ENCODE measurements at regions not wholly inside any gene's neighbourhood (a gene's known extent, or its start where the extent isn't known, plus 50 kb on each side); places are given as distances from the start of the nearest gene placed in this dataset.

DNA sequence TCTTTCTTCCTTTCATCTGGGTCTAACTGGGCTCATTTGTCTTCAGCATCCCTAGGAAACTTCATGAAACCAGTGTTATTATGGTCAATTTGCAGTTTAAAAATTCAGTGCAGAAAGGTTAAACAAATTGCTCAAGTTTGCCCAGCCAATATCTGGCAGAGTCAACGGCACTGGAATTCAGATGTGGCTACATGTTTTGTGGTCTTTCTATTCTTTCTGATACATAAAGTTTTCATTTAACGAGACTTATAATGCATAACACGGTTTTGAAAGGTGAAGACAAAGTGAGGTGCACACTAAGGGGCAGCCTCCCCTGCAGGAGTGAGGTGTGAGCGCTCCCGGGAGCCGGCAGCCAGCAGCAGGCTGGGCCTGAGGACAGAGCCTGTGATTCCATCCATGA lies 164.6 kb downstream of the RTP5 start:
- TF ChIP-seq CEBPB (IDR thresholded peaks at IDR 0.05) = no peak
- TF ChIP-seq, protein P1, sequence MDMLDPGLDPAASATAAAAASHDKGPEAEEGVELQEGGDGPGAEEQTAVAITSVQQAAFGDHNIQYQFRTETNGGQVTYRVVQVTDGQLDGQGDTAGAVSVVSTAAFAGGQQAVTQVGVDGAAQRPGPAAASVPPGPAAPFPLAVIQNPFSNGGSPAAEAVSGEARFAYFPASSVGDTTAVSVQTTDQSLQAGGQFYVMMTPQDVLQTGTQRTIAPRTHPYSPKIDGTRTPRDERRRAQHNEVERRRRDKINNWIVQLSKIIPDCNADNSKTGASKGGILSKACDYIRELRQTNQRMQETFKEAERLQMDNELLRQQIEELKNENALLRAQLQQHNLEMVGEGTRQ (IDR thresholded peaks at IDR 0.05) = no peak
- TF ChIP-seq, protein P2, sequence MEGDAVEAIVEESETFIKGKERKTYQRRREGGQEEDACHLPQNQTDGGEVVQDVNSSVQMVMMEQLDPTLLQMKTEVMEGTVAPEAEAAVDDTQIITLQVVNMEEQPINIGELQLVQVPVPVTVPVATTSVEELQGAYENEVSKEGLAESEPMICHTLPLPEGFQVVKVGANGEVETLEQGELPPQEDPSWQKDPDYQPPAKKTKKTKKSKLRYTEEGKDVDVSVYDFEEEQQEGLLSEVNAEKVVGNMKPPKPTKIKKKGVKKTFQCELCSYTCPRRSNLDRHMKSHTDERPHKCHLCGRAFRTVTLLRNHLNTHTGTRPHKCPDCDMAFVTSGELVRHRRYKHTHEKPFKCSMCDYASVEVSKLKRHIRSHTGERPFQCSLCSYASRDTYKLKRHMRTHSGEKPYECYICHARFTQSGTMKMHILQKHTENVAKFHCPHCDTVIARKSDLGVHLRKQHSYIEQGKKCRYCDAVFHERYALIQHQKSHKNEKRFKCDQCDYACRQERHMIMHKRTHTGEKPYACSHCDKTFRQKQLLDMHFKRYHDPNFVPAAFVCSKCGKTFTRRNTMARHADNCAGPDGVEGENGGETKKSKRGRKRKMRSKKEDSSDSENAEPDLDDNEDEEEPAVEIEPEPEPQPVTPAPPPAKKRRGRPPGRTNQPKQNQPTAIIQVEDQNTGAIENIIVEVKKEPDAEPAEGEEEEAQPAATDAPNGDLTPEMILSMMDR (IDR thresholded peaks at IDR 0.05) = no peak

Measured in A549 (cell line).